GM19395 (cell line): ENCODE measurements at regions not wholly inside any gene's neighbourhood (a gene's known extent, or its start where the extent isn't known, plus 50 kb on each side); places are given as distances from the start of the nearest gene placed in this dataset.

Experiments
- ATAC-seq: cut with Tn5 transposase; IDR thresholded peaks from one replicate; pipeline ENCODE4 v1.9.1; 2021; ENCODE audit warnings: mild to moderate bottlenecking, moderate library complexity; ENCODE audit not compliant: unreplicated experiment

GRCh38 chr2:167900435-167901114 lies 346.8 kb downstream of the STK39 start:
- ATAC-seq: no peak

GRCh38 chr2:167898340-167898739 lies 349.1 kb downstream of the STK39 start:
- ATAC-seq: no peak

GRCh38 chr2:167891841-167892240 lies 355.6 kb downstream of the STK39 start:
- ATAC-seq: no peak

- no peak for ATAC-seq
Measured at GRCh38 chr2:167890739-167891138, 356.7 kb downstream of the STK39 start.

GRCh38 chr2:167880415-167880814 lies 367.0 kb downstream of the STK39 start:
- no peak for ATAC-seq

GRCh38 chr2:167875529-167875928 lies 371.9 kb downstream of the STK39 start:
- ATAC-seq: no peak

GRCh38 chr2:167874812-167875211 lies 372.6 kb downstream of the STK39 start:
- no peak for ATAC-seq

- ATAC-seq: no peak
Measured at GRCh38 chr2:167871286-167871685, 376.1 kb downstream of the STK39 start.

GRCh38 chr2:167869200-167869599 lies 378.2 kb downstream of the STK39 start:
- ATAC-seq: no peak

- ATAC-seq: peak; percentile 2
Measured at GRCh38 chr2:167863377-167863776, 384.0 kb downstream of the STK39 start.

- ATAC-seq: peak; percentile 73
Measured at GRCh38 chr2:167862782-167863181, 384.6 kb downstream of the STK39 start.

- peak; percentile 10 for ATAC-seq
Measured at GRCh38 chr2:167862296-167862695, 385.1 kb downstream of the STK39 start.

- ATAC-seq: no peak
Measured at GRCh38 chr2:167861574-167862193, 385.7 kb downstream of the STK39 start.

GRCh38 chr2:167860082-167860481 lies 387.3 kb downstream of the STK39 start:
- ATAC-seq: peak; percentile 24

- ATAC-seq: no peak
Measured at GRCh38 chr2:167859676-167860075, 387.7 kb downstream of the STK39 start.

- no peak for ATAC-seq
Measured at GRCh38 chr2:167858086-167858485, 389.3 kb downstream of the STK39 start.

- ATAC-seq: no peak
Measured at GRCh38 chr2:167857416-167857815, 390.0 kb downstream of the STK39 start.

GRCh38 chr2:167856190-167856589 lies 391.2 kb downstream of the STK39 start:
- ATAC-seq: no peak

- no peak for ATAC-seq
Measured at GRCh38 chr2:167855211-167855610, 392.2 kb downstream of the STK39 start.

- no peak for ATAC-seq
Measured at GRCh38 chr2:167853717-167854116, 393.7 kb downstream of the STK39 start.

GRCh38 chr2:167851876-167852275 lies 395.5 kb downstream of the STK39 start:
- no peak for ATAC-seq

- no peak for ATAC-seq
Measured at GRCh38 chr2:167851323-167851860, 396.0 kb downstream of the STK39 start.
